ENCODE measurements at regions not wholly inside any gene's neighbourhood (a gene's known extent, or its start where the extent isn't known, plus 50 kb on each side); places are given as distances from the start of the nearest gene placed in this dataset.

DNA sequence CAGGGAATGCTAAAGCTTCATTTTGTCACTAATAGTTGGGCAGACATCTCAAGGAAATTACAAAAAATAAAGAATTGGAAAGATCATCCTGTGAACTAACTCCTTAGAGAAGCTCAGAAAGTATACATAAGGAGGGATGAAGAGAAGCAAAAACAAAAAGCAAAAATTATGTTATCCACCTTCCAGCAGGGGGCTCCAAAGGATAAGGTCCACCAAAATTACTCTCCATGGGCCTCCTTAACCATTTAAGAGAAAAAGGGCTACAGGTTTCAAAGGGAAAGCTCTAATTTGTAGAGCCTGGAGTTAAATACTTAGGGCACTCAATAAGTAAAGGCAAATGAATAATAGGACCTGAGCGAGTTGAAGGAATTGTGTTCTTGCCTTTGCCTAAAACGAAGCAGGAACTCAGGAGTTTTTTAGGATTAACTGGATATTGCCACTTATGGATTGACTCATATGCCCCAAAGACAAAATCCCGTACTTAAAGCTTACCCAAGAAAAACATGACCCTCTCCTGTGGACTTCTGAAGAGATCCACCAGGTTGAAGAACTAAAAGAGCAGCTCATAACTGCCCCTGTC is 1167.9 kb downstream of the DSC3 start:
- DNase-seq (ENCODE audit: low read depth, low spot score), result peak; percentile 2
- in situ Hi-C loops (cut with HindIII; ENCODE audit: low pct_unique_long_range_greater_than_20kb, low sequenced_read_pairs), result no loop called here
- Histone ChIP-seq H3K36me3 (ENCODE audit: control insufficient read depth, insufficient read depth, low read length) (no peaks in the 10 kb centered on the region), H3K27ac (ENCODE audit: low read length) (no peak overlapping the region), H3K27me3 (ENCODE audit: control insufficient read depth, insufficient read depth, low read length) (no peaks in the 10 kb centered on the region), H3K4me3 (ENCODE audit: low read depth in 2 of 2, low read length in 2 of 2) (no peak overlapping the region), H3K9me3 (ENCODE audit: control insufficient read depth, insufficient read depth, low read depth, low read length) (no peaks in the 10 kb centered on the region), H3K4me1 (ENCODE audit: control insufficient read depth, insufficient read depth, low read length) (no peaks in the 10 kb centered on the region)
- BruUV-seq (replicated peaks), result no TSS peak
- TF ChIP-seq CTCF (IDR thresholded peaks at IDR 0.05), result peak; percentile 41; the same call in 1 of the 2 replicates
- TF ChIP-seq TCF7L2 (IDR thresholded peaks at IDR 0.05; ENCODE audit: low read depth, low read length), result no peak
- ATAC-seq, result no peak
- POLR2A ChIA-PET, result no interaction called here
- CTCF ChIA-PET, result interaction anchor here (0.5 to 0.7 kb wide), 2 partner anchors 407 to 961 kb away, joined by 3 read pairs; no protein-coding TSS in a partner anchor
- intact Hi-C loops (cut with micrococcal nuclease; ENCODE audit: unreplicated experiment), result loop anchor here (10.0 kb wide), 2 partner anchors 410 to 1100 kb away; no protein-coding TSS in a partner anchor

DNA sequence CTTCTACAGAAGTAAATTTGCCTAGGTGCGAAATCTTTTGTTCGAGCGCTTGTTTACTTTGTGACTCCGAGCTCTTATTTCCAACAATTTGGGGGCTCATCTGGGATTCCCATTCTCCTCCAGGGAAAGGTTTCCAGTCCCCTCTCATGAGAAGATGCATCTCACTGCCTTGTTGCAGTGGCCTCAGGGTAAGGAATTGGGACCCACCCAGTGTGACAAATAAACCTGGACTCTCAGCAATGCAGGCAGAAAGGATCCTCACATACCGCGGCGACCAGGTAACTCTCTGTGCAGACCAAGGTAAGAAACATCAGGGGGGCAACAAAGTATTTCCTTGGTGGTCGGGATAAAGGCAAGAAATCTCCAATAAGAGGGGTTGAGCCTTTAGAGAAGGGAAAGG is 1169.3 kb downstream of the DSC3 start:
- BruUV-seq (replicated peaks), result no TSS peak
- POLR2A ChIA-PET, result no interaction called here
- intact Hi-C loops (cut with micrococcal nuclease; ENCODE audit: unreplicated experiment) (loop anchor here (10.0 kb wide), 2 partner anchors 412 to 1102 kb away; no protein-coding TSS in a partner anchor), in situ Hi-C loops (cut with HindIII; ENCODE audit: low pct_unique_long_range_greater_than_20kb, low sequenced_read_pairs) (no loop called here)
- no peaks in the 10 kb centered on the region for H3K4me1 ChIP-seq (ENCODE audit: control insufficient read depth, insufficient read depth, low read length)
- no peaks in the 10 kb centered on the region for H3K27me3 ChIP-seq (ENCODE audit: control insufficient read depth, insufficient read depth, low read length)
- H3K9me3 ChIP-seq (ENCODE audit: control insufficient read depth, insufficient read depth, low read depth, low read length), result no peaks in the 10 kb centered on the region
- H3K4me3 ChIP-seq (ENCODE audit: low read depth in 2 of 2, low read length in 2 of 2), result no peak overlapping the region
- ATAC-seq (no peak), DNase-seq (ENCODE audit: low read depth, low spot score) (no peak)
- H3K36me3 ChIP-seq (ENCODE audit: control insufficient read depth, insufficient read depth, low read length), result no peaks in the 10 kb centered on the region
- CTCF ChIA-PET, result no interaction called here
- TF ChIP-seq TCF7L2 (IDR thresholded peaks at IDR 0.05; ENCODE audit: low read depth, low read length) (no peak), SIN3A (IDR thresholded peaks at IDR 0.05; ENCODE audit: borderline replicate concordance, insufficient read depth, low read depth, low read length) (no peak), CTCF (IDR thresholded peaks at IDR 0.05) (no peak), POLR2AphosphoS5 (IDR thresholded peaks at IDR 0.05; ENCODE audit: low read depth, low read length) (no peak)
- TF ChIP-seq, protein P1, sequence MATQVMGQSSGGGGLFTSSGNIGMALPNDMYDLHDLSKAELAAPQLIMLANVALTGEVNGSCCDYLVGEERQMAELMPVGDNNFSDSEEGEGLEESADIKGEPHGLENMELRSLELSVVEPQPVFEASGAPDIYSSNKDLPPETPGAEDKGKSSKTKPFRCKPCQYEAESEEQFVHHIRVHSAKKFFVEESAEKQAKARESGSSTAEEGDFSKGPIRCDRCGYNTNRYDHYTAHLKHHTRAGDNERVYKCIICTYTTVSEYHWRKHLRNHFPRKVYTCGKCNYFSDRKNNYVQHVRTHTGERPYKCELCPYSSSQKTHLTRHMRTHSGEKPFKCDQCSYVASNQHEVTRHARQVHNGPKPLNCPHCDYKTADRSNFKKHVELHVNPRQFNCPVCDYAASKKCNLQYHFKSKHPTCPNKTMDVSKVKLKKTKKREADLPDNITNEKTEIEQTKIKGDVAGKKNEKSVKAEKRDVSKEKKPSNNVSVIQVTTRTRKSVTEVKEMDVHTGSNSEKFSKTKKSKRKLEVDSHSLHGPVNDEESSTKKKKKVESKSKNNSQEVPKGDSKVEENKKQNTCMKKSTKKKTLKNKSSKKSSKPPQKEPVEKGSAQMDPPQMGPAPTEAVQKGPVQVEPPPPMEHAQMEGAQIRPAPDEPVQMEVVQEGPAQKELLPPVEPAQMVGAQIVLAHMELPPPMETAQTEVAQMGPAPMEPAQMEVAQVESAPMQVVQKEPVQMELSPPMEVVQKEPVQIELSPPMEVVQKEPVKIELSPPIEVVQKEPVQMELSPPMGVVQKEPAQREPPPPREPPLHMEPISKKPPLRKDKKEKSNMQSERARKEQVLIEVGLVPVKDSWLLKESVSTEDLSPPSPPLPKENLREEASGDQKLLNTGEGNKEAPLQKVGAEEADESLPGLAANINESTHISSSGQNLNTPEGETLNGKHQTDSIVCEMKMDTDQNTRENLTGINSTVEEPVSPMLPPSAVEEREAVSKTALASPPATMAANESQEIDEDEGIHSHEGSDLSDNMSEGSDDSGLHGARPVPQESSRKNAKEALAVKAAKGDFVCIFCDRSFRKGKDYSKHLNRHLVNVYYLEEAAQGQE (IDR thresholded peaks at IDR 0.05; ENCODE audit: insufficient read depth in 1 of 2, low read depth in 2 of 2, low read length in 1 of 2), result no peak
- H3K27ac ChIP-seq (ENCODE audit: low read length), result no peak overlapping the region

All from Panc1 (cell line).